Left lung (tissue), 4 donors: ENCODE measurements at regions not wholly inside any gene's neighbourhood (a gene's known extent, or its start where the extent isn't known, plus 50 kb on each side); places are given as distances from the start of the nearest gene placed in this dataset.

ENCODE experiments used
- ATAC-seq: fragments of 200-7000 bp; cut with Tn5 transposase; one replicate; pipeline ENCODE4 v1.9.1; 2020; ENCODE audit warnings: moderate library complexity
- DNase-seq, 4 donors: peaks; one replicate each; pipeline ENCODE4 v3.0.0-alpha.2; 2013 to 2020
- H3K27ac ChIP-seq, 2 donors: fragments of 200-600 bp; sonication (generic) in 1 of 2; one replicate each; pipeline versions ENCODE4 v1.5.0 to v1.8.0; 2020 to 2021
- H3K27me3 ChIP-seq, 2 donors: fragments of 200-600 bp; sonication (generic) in 1 of 2; one replicate each; pipeline versions ENCODE4 v1.5.0 to v1.8.0; 2020 to 2021
- H3K36me3 ChIP-seq, 2 donors: fragments of 200-600 bp; sonication (generic) in 1 of 2; one replicate each; pipeline versions ENCODE4 v1.5.0 to v1.8.0; 2020 to 2021
- H3K4me1 ChIP-seq, 2 donors: fragments of 200-600 bp; one replicate each; pipeline ENCODE4 v1.8.0; 2021
- H3K4me3 ChIP-seq, 2 donors: fragments of 200-600 bp; sonication (generic) in 1 of 2; one replicate each; pipeline versions ENCODE4 v1.5.0 to v1.8.0; 2020 to 2021; ENCODE audit warnings: mild to moderate bottlenecking in 1 of 2
- H3K9me3 ChIP-seq, 2 donors: fragments of 200-600 bp; sonication (generic) in 1 of 2; one replicate each; pipeline versions ENCODE4 v1.5.0 to v1.8.0; 2020 to 2021
- CTCF ChIP-seq, 2 donors: fragments of 200-600 bp; sonication (generic) in 1 of 2; IDR thresholded peaks; one replicate each; pipeline versions ENCODE4 v1.5.0 to v1.8.0; 2021; ENCODE audit warnings: antibody characterized with exemption in 2 of 2
- intact Hi-C, 2 donors: fragments of 100-400 bp; cut with DNase I; formaldehyde crosslinking; loops; one replicate each; pipeline versions ENCODE4 v1.11.2 to v1.14.2; 2022
- donor health status: DM: no; HTN: yes; CAD: no.
- donor health status: DM: no; HTN: no; CAD: no.

GRCh38 chr4:140250989-140251552, 97.1 kb upstream of the MAML3 start:
- TF ChIP-seq CTCF (IDR thresholded peaks at IDR 0.05), result no peak
- Histone ChIP-seq H3K4me1 (peaks cover 4 to 29% of the 10 kb centered on the region in 2 donors), H3K36me3 (no peaks in the 10 kb centered on the region), H3K9me3 (no peaks in the 10 kb centered on the region), H3K4me3 (no peak overlapping the region), H3K27ac (no peak overlapping the region), H3K27me3 (peaks cover 0 to 7% of the 10 kb centered on the region in 2 donors)
- DNase-seq (peak in 1 of 4 donors; percentile 36), ATAC-seq (no peak)
- intact Hi-C loops, result loop anchor here in 1 of 2 donors (5.0 to 10.0 kb wide), 4 partner anchors 99 to 596 kb away; partner anchors contain the start of gene MAML3

GRCh38 chr4:140249351-140249750, 95.4 kb upstream of the MAML3 start:
- H3K36me3 ChIP-seq, result no peaks in the 10 kb centered on the region
- no peak for TF ChIP-seq CTCF (IDR thresholded peaks at IDR 0.05)
- ATAC-seq (no peak), DNase-seq (peak in 1 of 4 donors; percentile 43)
- no peak overlapping the region for H3K27ac ChIP-seq
- H3K4me3 ChIP-seq, result no peak overlapping the region
- no peaks in the 10 kb centered on the region for H3K9me3 ChIP-seq
- peaks cover 4 to 24% of the 10 kb centered on the region in 2 donors for H3K4me1 ChIP-seq
- peaks cover 0 to 7% of the 10 kb centered on the region in 2 donors for H3K27me3 ChIP-seq
- intact Hi-C loops, result no loop called here

DNA sequence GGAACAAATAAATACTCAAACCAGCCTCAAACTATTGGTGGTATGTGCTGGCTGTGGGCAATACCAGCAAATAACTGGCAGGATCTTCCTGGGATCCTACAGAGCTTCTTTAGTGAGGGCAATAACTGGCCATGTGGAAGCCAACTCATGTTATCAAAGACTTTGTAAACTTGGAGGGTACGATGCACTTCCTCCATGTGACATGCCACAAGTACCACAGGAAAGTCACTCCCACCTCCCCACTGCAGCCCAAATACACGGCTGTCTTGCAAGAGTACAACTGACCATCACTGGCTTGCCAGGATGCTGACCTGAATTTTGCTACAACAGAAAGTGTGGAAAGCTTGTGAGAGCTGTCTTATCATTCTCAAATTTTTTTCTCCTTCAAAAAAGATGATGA, 93.3 kb upstream of the MAML3 start:
- DNase-seq (no peak), ATAC-seq (no peak)
- Histone ChIP-seq H3K9me3 (no peaks in the 10 kb centered on the region), H3K4me3 (no peak overlapping the region), H3K4me1 (peaks cover 8 to 30% of the 10 kb centered on the region in 2 donors), H3K27ac (no peak overlapping the region), H3K36me3 (no peaks in the 10 kb centered on the region), H3K27me3 (peaks cover 0 to 2% of the 10 kb centered on the region in 2 donors)
- intact Hi-C loops, result no loop called here
- no peak for TF ChIP-seq CTCF (IDR thresholded peaks at IDR 0.05)

- Histone ChIP-seq H3K4me3 (no peak overlapping the region), H3K36me3 (no peaks in the 10 kb centered on the region), H3K27ac (no peak overlapping the region), H3K27me3 (no peaks in the 10 kb centered on the region), H3K4me1 (peaks cover 6 to 22% of the 10 kb centered on the region in 2 donors), H3K9me3 (no peaks in the 10 kb centered on the region)
- no peak for ATAC-seq
- intact Hi-C loops, result no loop called here
- TF ChIP-seq CTCF (IDR thresholded peaks at IDR 0.05), result no peak
- no peak for DNase-seq
These were observed 92.2 kb upstream of the MAML3 start for GRCh38 chr4:140246216-140246615.

- no peak for ATAC-seq
- H3K27me3 ChIP-seq, result no peaks in the 10 kb centered on the region
- no peak for DNase-seq
- H3K4me3 ChIP-seq, result no peak overlapping the region
- H3K9me3 ChIP-seq, result no peaks in the 10 kb centered on the region
- H3K27ac ChIP-seq, result no peak overlapping the region
- TF ChIP-seq CTCF (IDR thresholded peaks at IDR 0.05), result no peak
- peaks cover 6 to 19% of the 10 kb centered on the region in 2 donors for H3K4me1 ChIP-seq
- no peaks in the 10 kb centered on the region for H3K36me3 ChIP-seq
- intact Hi-C loops, result no loop called here
These were observed 90.3 kb upstream of the MAML3 start for GRCh38 chr4:140244328-140244727.
